ENCODE measurements at regions not wholly inside any gene's neighbourhood (a gene's known extent, or its start where the extent isn't known, plus 50 kb on each side); places are given as distances from the start of the nearest gene placed in this dataset.
A peak's percentile ranks its signal among the peaks of the same experiment; 100 is the strongest.
"Not testable (repeated sequence)": the region's sequence is repeated elsewhere in the genome, so short reads cannot be mapped to it uniquely, and the experiment has no call there.

DNA sequence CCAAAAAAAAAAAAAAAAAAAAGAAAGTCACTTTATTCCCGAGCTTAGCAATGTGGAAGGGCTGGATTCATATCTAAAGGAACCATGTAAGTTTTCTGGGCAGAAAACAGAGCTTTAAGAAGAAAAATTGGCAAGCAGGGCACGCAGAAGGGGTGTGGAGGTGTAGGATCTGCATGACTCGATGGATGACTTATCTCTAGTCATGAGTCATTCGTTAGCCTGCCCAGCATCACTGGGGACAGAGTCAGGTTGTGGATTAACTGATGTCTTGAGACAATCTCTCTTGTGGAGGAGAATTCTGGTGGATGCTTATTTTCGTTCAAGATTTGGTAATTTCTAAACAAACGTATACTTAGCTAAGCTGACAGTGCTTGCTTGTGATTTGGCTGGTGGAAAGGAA, 322.8 kb upstream of the NPAP1 start:
- not testable (repeated sequence) for H3K4me3 ChIP-seq; H3K27me3 ChIP-seq; H3K36me3 ChIP-seq; H3K27ac ChIP-seq; H3K9me3 ChIP-seq (ENCODE audit: low read depth); DNase-seq (ENCODE audit: low read depth in 1 of 2, low spot score in 1 of 2)
- H3K4me1 ChIP-seq (ENCODE audit: low read depth): peaks cover 13% of the 10 kb centered on the region

DNA sequence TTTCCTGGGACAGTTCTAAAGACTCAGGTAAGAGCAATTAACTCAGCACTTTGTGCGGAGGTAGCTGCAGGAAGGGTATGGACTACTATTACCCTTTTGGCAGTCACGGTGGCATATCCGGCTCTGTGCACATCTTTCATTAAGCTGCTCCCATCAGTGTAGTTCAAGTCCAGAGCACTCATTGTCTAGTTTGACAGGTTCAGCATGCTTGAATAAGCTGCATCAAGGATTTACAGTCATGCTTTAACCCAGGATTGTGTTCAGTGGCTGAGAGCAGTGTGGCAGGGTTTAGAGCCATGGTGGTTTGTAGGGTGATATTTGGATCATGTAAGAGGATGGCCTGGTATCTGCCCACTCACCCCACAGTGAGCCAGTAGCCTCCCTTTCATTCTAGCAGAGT, 294.5 kb upstream of the NPAP1 start:
- H3K4me3 ChIP-seq; H3K36me3 ChIP-seq; H3K27ac ChIP-seq; H3K4me1 ChIP-seq (ENCODE audit: low read depth); DNase-seq (ENCODE audit: low read depth in 1 of 2, low spot score in 1 of 2); H3K9me3 ChIP-seq (ENCODE audit: low read depth); H3K27me3 ChIP-seq: not testable (repeated sequence)

DNA sequence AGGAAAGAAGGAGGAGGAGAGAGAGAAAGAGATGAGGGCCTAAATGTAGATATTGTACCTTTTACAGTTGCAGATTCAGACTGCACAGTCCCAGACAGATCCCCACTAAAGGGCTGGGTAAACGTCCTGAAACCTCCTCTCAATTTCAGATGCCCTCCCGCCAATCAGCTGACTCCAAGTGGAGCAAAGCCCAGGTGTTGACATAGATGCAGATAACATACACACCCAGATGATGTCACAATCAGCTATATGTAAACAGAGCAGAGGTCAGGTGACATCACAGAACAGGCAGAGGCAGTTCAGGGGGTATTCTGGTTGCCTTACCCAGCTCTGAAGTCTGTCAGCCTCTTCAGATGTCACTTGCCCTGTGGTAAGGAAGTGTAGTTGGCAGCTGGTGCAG, 290.3 kb upstream of the NPAP1 start:
- H3K9me3 ChIP-seq (ENCODE audit: low read depth); H3K4me1 ChIP-seq (ENCODE audit: low read depth); H3K36me3 ChIP-seq; H3K27ac ChIP-seq; H3K4me3 ChIP-seq; H3K27me3 ChIP-seq; DNase-seq (ENCODE audit: low read depth in 1 of 2, low spot score in 1 of 2): not testable (repeated sequence)

DNA sequence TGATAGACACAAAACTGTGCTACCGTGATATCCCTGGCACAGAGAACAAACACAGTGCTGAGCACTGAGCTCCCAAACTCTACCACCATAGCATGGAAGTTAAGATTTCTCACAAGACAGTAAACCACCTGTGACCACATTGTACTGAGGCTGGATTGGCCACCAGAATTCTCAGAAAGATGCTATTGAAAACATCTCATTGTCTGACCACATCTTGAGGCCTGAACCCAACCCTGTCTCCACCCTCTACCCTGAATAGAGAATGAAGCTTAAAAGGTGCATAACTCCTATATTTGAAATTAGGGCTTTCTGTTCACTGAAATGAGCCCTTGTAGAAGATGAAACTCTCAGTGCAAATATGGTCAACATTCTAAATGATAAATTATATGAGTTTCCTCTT, 281.3 kb upstream of the NPAP1 start:
- H3K4me1 ChIP-seq (ENCODE audit: low read depth): no peaks in the 10 kb centered on the region
- TF ChIP-seq, protein P1, sequence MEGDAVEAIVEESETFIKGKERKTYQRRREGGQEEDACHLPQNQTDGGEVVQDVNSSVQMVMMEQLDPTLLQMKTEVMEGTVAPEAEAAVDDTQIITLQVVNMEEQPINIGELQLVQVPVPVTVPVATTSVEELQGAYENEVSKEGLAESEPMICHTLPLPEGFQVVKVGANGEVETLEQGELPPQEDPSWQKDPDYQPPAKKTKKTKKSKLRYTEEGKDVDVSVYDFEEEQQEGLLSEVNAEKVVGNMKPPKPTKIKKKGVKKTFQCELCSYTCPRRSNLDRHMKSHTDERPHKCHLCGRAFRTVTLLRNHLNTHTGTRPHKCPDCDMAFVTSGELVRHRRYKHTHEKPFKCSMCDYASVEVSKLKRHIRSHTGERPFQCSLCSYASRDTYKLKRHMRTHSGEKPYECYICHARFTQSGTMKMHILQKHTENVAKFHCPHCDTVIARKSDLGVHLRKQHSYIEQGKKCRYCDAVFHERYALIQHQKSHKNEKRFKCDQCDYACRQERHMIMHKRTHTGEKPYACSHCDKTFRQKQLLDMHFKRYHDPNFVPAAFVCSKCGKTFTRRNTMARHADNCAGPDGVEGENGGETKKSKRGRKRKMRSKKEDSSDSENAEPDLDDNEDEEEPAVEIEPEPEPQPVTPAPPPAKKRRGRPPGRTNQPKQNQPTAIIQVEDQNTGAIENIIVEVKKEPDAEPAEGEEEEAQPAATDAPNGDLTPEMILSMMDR (IDR thresholded peaks at IDR 0.05; ENCODE audit: low read depth, low read length): no peak
- no peaks in the 10 kb centered on the region for H3K36me3 ChIP-seq
- DNase-seq (ENCODE audit: low read depth in 1 of 2, low spot score in 1 of 2): no peak
- H3K27ac ChIP-seq: no peak overlapping the region
- no peaks in the 10 kb centered on the region for H3K9me3 ChIP-seq (ENCODE audit: low read depth)
- no peak overlapping the region for H3K4me3 ChIP-seq
- no peaks in the 10 kb centered on the region for H3K27me3 ChIP-seq

DNA sequence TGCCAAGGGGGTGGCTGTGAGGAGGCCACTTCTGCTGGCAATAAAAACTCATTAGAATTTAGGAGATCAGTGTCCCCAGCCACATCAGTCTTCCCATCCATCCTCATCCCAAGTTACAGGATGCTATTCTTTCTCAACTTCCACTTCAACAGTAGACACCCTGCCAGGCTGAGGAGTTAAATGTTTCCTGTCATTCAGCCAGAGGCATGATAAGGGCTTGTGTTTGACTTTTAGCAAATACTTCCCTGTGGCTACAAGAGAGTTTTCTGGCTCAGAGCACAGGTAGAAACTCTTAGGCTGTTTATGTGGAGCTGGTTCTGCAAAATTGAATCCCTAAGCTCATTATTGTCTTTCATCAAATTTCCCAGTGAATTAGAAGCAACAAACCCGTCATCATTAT, 262.9 kb upstream of the NPAP1 start:
- H3K27ac ChIP-seq; H3K36me3 ChIP-seq; H3K27me3 ChIP-seq; H3K4me1 ChIP-seq (ENCODE audit: low read depth); H3K9me3 ChIP-seq (ENCODE audit: low read depth); H3K4me3 ChIP-seq: not testable (repeated sequence)
- DNase-seq (ENCODE audit: low read depth in 1 of 2, low spot score in 1 of 2): peak in 1 of 2 donors; percentile 20

DNA sequence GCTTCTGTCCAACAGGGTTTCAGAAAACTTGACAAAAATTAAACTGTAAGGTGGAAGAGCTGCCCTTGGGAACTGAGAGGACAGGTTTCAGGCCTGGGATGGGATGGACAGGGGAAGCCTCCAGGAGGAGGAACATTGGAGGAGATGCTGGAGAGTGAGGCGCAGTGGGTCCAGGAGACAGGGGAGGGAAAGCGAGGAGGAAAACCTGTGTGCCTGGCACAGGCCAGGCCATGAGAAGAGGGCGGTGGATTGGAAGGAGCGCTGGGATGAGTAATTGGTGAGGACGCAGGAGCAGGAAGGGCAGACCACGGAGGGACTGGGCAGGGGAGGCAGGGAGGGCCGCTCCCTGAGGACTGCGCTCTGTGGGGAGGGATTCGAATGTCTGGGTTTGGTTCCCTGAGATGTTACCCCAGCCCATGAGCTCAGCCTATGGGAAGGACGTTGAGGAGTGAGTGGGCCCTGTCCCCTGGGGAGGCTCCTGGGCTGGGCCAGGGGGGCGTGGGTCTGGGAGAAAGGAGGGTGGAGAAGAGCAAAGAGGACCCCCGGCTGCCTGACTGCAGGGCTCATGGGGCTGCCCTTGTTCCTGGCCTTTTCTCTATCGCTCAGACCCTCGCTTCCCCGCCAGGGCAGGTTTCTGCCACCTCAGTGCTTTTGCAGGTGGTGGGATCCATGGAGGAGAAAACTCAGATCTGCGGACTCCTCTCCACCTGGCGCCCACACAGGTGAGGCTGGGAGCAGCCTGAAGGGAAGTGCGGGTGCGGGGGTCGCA, 249.1 kb upstream of the NPAP1 start:
- H3K27ac ChIP-seq; H3K9me3 ChIP-seq (ENCODE audit: low read depth); H3K4me1 ChIP-seq (ENCODE audit: low read depth); H3K4me3 ChIP-seq; H3K27me3 ChIP-seq; H3K36me3 ChIP-seq; DNase-seq (ENCODE audit: low read depth in 1 of 2, low spot score in 1 of 2): not testable (repeated sequence)

DNA sequence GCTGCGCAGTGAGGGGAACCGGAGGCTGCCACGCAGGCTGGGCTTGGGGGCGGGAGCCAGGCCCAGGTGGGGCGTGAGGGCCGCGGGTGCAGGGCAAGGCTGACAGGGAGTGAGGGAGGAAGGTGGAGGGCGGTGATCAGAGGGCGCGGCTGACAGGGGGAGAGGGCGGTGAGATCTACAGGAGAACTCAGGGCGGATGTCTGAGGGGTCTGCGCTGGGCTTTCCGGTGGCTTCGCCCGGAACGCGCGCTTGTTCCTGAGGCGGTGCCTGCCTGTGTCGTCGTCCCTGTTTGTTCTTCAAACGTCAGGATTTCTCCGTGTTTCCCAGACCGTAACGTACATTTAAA, 248.5 kb upstream of the NPAP1 start:
- DNase-seq (ENCODE audit: low read depth in 1 of 2, low spot score in 1 of 2): peak in 1 of 2 donors; percentile 17
- H3K27ac ChIP-seq; H3K9me3 ChIP-seq (ENCODE audit: low read depth); H3K4me1 ChIP-seq (ENCODE audit: low read depth); H3K36me3 ChIP-seq; H3K27me3 ChIP-seq: not testable (repeated sequence)
- H3K4me3 ChIP-seq: peak overlapping the region; percentile 11

DNA sequence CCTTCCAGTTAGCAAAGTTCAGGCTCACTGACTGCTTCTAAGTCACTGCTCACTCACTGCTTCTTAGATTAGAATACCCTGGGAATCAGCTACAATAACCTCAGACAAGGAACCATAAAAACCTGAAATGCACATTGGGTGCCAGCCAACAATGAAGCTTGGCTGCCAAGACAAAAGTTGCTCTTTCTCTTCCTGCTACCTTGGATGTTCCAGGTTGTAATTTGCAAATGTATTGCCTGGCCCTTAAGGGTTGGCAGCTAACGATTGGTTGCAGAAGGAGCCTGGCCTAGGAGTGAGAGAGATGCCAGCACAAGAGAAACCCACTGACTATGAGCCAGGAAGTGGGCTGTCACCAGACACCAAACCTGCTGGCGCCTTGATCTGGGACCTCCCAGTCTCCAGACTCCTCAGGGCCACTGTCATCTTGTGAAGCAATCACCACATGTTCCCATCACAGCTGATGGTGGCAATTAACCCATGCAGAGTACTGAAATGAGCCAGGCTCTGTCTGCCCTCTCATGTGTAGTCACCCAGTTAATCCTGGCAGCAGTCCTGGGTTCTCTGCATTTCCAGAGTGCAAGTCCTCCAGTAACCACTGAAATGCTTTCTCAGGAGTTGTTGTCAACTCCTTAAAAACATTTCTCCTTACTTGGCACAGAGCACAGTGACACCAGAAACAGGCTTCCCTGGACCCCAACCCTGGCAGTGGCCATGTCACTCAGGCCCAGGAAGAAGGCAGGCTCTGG, 240.3 kb upstream of the NPAP1 start:
- not testable (repeated sequence) for DNase-seq (ENCODE audit: low read depth in 1 of 2, low spot score in 1 of 2); H3K4me1 ChIP-seq (ENCODE audit: low read depth); H3K36me3 ChIP-seq; H3K4me3 ChIP-seq; H3K27ac ChIP-seq; H3K9me3 ChIP-seq (ENCODE audit: low read depth); H3K27me3 ChIP-seq

DNA sequence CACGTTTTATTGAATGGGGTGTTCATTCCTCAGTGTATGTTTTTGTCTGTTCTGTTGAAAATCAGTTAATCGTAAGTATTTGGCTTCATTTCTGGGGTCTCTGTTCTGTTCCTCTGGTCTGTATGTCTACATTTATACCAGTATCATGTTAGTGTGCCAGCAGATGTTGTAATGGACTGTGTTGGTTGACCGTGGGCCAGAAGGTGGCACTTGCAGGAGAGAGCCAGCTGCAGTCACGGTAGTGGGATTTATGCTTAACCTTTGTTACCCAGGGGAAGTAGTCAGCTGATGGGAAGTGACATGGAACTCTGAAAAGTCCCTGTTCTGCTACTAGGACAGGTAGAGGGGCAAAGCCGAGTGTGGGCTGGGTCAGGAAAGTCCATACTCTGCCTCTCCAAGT, 238.3 kb upstream of the NPAP1 start:
- H3K4me1 ChIP-seq (ENCODE audit: low read depth); H3K36me3 ChIP-seq; H3K27ac ChIP-seq; H3K4me3 ChIP-seq; DNase-seq (ENCODE audit: low read depth in 1 of 2, low spot score in 1 of 2); H3K27me3 ChIP-seq; H3K9me3 ChIP-seq (ENCODE audit: low read depth): not testable (repeated sequence)

DNA sequence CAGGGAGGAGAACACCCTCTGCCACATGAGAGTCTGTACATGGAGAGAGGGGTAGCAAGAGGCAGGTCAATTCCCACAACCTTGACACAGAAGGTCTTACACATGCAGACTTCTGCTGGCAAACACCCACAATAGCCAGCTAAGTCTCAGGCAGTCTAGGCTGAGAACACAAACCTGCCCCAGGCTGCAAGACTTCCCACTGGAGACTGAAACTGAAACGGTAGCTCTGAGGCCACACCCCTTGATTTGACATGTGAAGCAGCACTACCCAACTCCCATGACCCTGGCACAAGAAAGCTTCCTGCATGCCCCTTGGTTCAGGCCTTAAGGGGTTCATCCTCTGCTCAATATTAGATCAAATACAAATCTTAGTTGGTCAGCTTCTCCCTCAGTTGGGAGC, 237.8 kb upstream of the NPAP1 start:
- H3K27me3 ChIP-seq; H3K27ac ChIP-seq; H3K4me3 ChIP-seq; H3K9me3 ChIP-seq (ENCODE audit: low read depth); H3K4me1 ChIP-seq (ENCODE audit: low read depth); H3K36me3 ChIP-seq; DNase-seq (ENCODE audit: low read depth in 1 of 2, low spot score in 1 of 2): not testable (repeated sequence)

DNA sequence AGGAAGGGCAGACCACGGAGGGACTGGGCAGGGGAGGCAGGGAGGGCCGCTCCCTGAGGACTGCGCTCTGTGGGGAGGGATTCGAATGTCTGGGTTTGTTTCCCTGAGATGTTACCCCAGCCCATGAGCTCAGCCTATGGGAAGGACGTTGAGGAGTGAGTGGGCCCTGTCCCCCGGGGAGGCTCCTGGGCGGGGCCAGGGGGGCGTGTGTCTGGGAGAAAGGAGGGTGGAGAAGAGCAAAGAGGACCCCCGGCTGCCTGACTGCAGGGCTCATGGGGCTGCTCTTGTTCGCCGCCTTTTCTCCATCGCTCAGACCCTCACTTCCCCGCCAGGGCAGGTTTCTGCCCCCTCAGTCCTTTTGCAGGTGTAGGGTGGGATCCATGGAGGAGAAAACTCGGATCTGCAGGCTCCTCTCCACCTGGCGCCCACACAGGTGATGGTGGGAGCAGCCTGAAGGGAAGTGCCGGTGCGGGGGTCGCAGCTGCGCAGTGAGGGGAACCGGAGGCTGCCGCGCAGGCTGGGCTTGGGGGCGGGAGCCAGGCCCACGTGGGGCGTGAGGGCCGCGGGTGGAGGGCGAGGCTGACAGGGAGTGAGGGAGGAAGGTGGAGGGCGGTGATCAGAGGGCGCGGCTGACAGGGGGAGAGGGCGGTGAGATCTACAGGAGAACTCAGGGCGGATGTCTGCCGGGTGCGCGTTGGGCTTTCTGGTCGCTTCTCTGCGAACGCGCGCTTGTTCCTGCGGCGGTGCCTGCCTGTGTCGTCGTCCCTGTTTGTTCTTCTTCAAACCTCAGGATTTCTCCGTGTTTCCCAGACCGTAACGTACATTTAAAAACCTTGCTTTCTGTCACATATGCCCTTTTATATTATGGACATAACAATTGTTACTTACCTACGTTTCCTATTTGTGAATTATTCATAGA, 198.2 kb upstream of the NPAP1 start:
- peak in 1 of 2 donors; percentile 49 for DNase-seq (ENCODE audit: low read depth in 1 of 2, low spot score in 1 of 2)
- not testable (repeated sequence) for H3K27ac ChIP-seq; H3K36me3 ChIP-seq; H3K9me3 ChIP-seq (ENCODE audit: low read depth); H3K27me3 ChIP-seq; H3K4me1 ChIP-seq (ENCODE audit: low read depth)
- peak overlapping the region; percentile 21 for H3K4me3 ChIP-seq

DNA sequence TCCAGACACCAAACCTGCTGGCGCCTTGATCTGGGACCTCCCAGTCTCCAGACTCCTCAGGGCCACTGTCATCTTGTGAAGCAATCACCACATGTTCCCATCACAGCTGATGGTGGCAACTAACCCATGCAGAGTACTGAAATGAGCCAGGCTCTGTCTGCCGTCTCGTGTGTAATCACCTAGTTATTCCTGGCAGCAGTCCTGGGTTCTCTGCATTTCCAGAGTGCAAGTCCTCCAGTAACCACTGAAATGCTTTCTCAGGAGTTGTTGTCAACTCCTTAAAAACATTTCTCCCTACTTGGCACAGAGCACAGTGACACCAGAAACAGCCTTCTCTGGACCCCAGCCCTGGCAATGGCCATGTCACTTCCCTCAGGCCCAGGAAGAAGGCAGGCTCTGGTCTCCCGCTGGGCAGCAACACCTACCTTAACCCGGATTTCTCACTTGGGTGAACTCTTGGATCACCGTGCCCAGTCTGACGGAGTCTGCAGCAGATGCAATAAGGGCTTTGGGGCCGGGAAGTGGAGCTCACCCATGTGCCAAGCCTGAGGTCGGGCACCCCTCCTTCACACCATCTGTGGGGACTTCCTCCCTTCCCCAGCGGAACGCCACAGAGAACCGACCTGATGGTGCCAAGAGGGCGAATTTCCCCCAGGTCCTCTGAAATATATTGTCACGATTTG, 189.5 kb upstream of the NPAP1 start:
- DNase-seq (ENCODE audit: low read depth in 1 of 2, low spot score in 1 of 2): peak in 1 of 2 donors; percentile 3
- H3K4me3 ChIP-seq: not testable (repeated sequence)

More for the DNA sequence above, 189.5 kb upstream of the NPAP1 start:
- H3K27me3 ChIP-seq; H3K36me3 ChIP-seq; H3K9me3 ChIP-seq (ENCODE audit: low read depth); H3K27ac ChIP-seq; H3K4me1 ChIP-seq (ENCODE audit: low read depth): not testable (repeated sequence)
